Colonic mucosa (tissue), 4 donors: ENCODE measurements at regions not wholly inside any gene's neighbourhood (a gene's known extent, or its start where the extent isn't known, plus 50 kb on each side); places are given as distances from the start of the nearest gene placed in this dataset.
A peak's percentile ranks its signal among the peaks of the same experiment; 100 is the strongest.

Source experiments
- DNase-seq: peaks from one replicate; pipeline ENCODE4 v3.0.0-alpha.2; 2020
- H3K27ac ChIP-seq: fragments of 200-600 bp; one replicate; pipeline ENCODE4 v1.8.0; 2021
- H3K27me3 ChIP-seq: fragments of 200-600 bp; one replicate; pipeline ENCODE4 v1.8.0; 2021
- H3K36me3 ChIP-seq: fragments of 200-600 bp; one replicate; pipeline ENCODE4 v1.8.0; 2021
- H3K4me1 ChIP-seq: fragments of 200-600 bp; one replicate; pipeline ENCODE4 v1.8.0; 2021; ENCODE audit warnings: mild to moderate bottlenecking
- H3K4me3 ChIP-seq: fragments of 200-600 bp; one replicate; pipeline ENCODE4 v1.8.0; 2021
- H3K9ac ChIP-seq, 2 donors: one replicate each; pipeline ENCODE4 v1.7.0; 2013; ENCODE audit warnings: control low read depth in 2 of 2, low read depth in 2 of 2, low read length in 2 of 2
- H3K9me3 ChIP-seq: fragments of 200-600 bp; one replicate; pipeline ENCODE4 v1.8.0; 2021
- CTCF ChIP-seq: fragments of 200-600 bp; IDR thresholded peaks from one replicate; pipeline ENCODE4 v1.8.0; 2022; ENCODE audit warnings: antibody characterized with exemption, mild to moderate bottlenecking
- intact Hi-C: fragments of 100-400 bp; cut with DNase I; formaldehyde crosslinking; loops from one replicate; pipeline ENCODE4 v1.14.1; 2022
- donor health status: healthy.
- donor health status: DM: no; HTN: no; CAD: no.
- donor health status: DM: no; HTN: no; CAD: no.

- Histone ChIP-seq H3K36me3 (no peaks in the 10 kb centered on the region), H3K4me1 (no peaks in the 10 kb centered on the region), H3K27me3 (no peaks in the 10 kb centered on the region), H3K27ac (no peak overlapping the region), H3K4me3 (no peak overlapping the region), H3K9me3 (no peaks in the 10 kb centered on the region), H3K9ac (no peak overlapping the region)
- TF ChIP-seq CTCF, result no peak
- DNase-seq, result no peak
- intact Hi-C loops, result no loop called here
Measured at GRCh38 chr20:63083831-63084562, 77.2 kb upstream of the BHLHE23 start.

GRCh38 chr20:63082939-63083735 lies 76.4 kb upstream of the BHLHE23 start:
- no peak overlapping the region for H3K9ac ChIP-seq
- no peaks in the 10 kb centered on the region for H3K36me3 ChIP-seq
- H3K27ac ChIP-seq, result no peak overlapping the region
- no peaks in the 10 kb centered on the region for H3K9me3 ChIP-seq
- no peaks in the 10 kb centered on the region for H3K4me1 ChIP-seq
- H3K4me3 ChIP-seq, result no peak overlapping the region
- H3K27me3 ChIP-seq, result no peaks in the 10 kb centered on the region
- no peak for DNase-seq
- no peak for TF ChIP-seq CTCF
- intact Hi-C loops, result no loop called here

- H3K9me3 ChIP-seq, result no peaks in the 10 kb centered on the region
- no peak overlapping the region for H3K27ac ChIP-seq
- peak; percentile 47 for DNase-seq
- intact Hi-C loops, result no loop called here
- no peak overlapping the region for H3K9ac ChIP-seq
- H3K36me3 ChIP-seq, result no peaks in the 10 kb centered on the region
- TF ChIP-seq CTCF, result no peak
- no peaks in the 10 kb centered on the region for H3K4me1 ChIP-seq
- no peak overlapping the region for H3K4me3 ChIP-seq
- H3K27me3 ChIP-seq, result no peaks in the 10 kb centered on the region
Measured at GRCh38 chr20:63082308-63082938, 75.7 kb upstream of the BHLHE23 start.

- intact Hi-C loops, result no loop called here
- no peak for DNase-seq
- no peaks in the 10 kb centered on the region for H3K27me3 ChIP-seq
Measured at GRCh38 chr20:63081831-63082230, 75.1 kb upstream of the BHLHE23 start.

More at GRCh38 chr20:63081831-63082230, 75.1 kb upstream of the BHLHE23 start:
- TF ChIP-seq CTCF, result no peak
- Histone ChIP-seq H3K36me3 (no peaks in the 10 kb centered on the region), H3K9me3 (no peaks in the 10 kb centered on the region), H3K27ac (no peak overlapping the region), H3K9ac (no peak overlapping the region), H3K4me1 (no peaks in the 10 kb centered on the region), H3K4me3 (no peak overlapping the region)
